Mammary epithelial cell (primary cell): ENCODE measurements at regions not wholly inside any gene's neighbourhood (a gene's known extent, or its start where the extent isn't known, plus 50 kb on each side); places are given as distances from the start of the nearest gene placed in this dataset.

Experiments
- EZH2 ChIP-seq: IDR thresholded peaks from 2 replicates; pipeline ENCODE4 v1.6.1; 2012; ENCODE audit warnings: low read length, inconsistent platforms, borderline replicate concordance
- TF ChIP-seq, protein P1 (sequence below), 2 donors: IDR thresholded peaks in 1 of 2; conservative IDR thresholded peaks in 1 of 2; 2 replicates each; pipeline ENCODE4 v1.5.1; 2011 to 2012; ENCODE audit warnings: inconsistent platforms in 2 of 2, low read length in 2 of 2, mild to moderate bottlenecking in 2 of 2, control low read depth in 1 of 2, low read depth in 1 of 2; ENCODE audit not compliant: insufficient read depth in 1 of 2; ENCODE audit errors: extremely low read depth in 1 of 2

DNA sequence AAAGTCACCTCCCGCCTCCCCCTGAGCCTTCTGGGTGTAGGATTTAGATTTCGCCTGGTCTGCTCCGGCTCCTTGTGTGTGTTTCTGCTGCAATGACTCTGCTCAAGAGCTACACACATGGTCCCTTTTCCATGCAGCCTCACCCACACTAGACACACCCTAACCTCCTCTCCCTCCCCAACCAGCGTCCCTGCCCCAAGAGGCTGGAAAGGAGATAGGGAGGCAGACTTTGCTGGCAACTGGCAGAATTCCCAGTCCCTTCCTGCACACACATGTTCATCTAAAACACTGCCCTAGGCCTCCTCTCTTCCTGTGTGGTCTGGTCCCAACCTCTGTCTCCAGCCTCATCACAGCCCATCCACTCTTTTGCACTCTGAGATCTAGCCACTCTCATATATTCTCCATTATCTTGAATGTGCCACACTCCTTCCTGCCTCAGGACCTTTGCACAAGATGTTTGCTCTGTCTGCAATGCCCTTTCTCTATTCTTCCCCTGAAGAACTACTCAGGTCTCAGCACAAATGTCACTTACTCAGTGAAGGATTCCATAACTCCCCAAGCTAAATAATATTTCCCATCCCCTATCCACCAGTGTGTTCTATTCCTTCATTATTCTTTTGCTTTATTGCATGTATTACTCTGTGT, 253.8 kb downstream of the CDK5RAP2 start:
- TF ChIP-seq EZH2, result no peak
- TF ChIP-seq, protein P1, sequence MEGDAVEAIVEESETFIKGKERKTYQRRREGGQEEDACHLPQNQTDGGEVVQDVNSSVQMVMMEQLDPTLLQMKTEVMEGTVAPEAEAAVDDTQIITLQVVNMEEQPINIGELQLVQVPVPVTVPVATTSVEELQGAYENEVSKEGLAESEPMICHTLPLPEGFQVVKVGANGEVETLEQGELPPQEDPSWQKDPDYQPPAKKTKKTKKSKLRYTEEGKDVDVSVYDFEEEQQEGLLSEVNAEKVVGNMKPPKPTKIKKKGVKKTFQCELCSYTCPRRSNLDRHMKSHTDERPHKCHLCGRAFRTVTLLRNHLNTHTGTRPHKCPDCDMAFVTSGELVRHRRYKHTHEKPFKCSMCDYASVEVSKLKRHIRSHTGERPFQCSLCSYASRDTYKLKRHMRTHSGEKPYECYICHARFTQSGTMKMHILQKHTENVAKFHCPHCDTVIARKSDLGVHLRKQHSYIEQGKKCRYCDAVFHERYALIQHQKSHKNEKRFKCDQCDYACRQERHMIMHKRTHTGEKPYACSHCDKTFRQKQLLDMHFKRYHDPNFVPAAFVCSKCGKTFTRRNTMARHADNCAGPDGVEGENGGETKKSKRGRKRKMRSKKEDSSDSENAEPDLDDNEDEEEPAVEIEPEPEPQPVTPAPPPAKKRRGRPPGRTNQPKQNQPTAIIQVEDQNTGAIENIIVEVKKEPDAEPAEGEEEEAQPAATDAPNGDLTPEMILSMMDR (conservative IDR thresholded peaks at IDR 0.05 in 1 of 2, IDR thresholded peaks at IDR 0.05 in 1 of 2; ENCODE audit: extremely low read depth in 1 of 2, insufficient read depth in 1 of 2, low read depth in 1 of 2, low read length in 2 of 2), result no peak
